HL-60 (cell line): ENCODE measurements at regions not wholly inside any gene's neighbourhood (a gene's known extent, or its start where the extent isn't known, plus 50 kb on each side); places are given as distances from the start of the nearest gene placed in this dataset.

Source experiments
- DNase-seq, 2 experiments: peaks; one replicate each; pipeline ENCODE4 v3.0.0-alpha.2; 2010 to 2020; ENCODE audit warnings: low read depth in 1 of 2, low spot score in 1 of 2
- H3K27ac ChIP-seq: fragments of 250-450 bp; sonication (Bioruptor Pico); replicated peaks from 2 replicates; pipeline ENCODE4 v1.5.1; 2020; ENCODE audit warnings: mild to moderate bottlenecking, moderate library complexity
- H3K27me3 ChIP-seq: fragments of 250-450 bp; sonication (Bioruptor Pico); 2 replicates; pipeline ENCODE4 v1.5.1; 2021; ENCODE audit warnings: mild to moderate bottlenecking, moderate library complexity; ENCODE audit not compliant: insufficient read depth, poor library complexity, severe bottlenecking
- H3K4me3 ChIP-seq: replicated peaks from 2 replicates; pipeline ENCODE4 v1.5.1; 2011; ENCODE audit warnings: mild to moderate bottlenecking, control low read depth, low read length; ENCODE audit not compliant: insufficient read depth
- CTCF ChIP-seq: IDR thresholded peaks from one replicate; pipeline ENCODE4 v1.5.1; 2011; ENCODE audit warnings: low read length, control low read depth, inconsistent platforms; ENCODE audit not compliant: insufficient read depth
- GABPA ChIP-seq: IDR thresholded peaks from 2 replicates; pipeline ENCODE4 v1.6.1; 2012; ENCODE audit warnings: low read depth
- POLR2AphosphoS5 ChIP-seq: IDR thresholded peaks from 2 replicates; pipeline ENCODE4 v1.6.1; 2012; ENCODE audit warnings: low read depth
- REST ChIP-seq: IDR thresholded peaks from 2 replicates; pipeline ENCODE4 v1.6.1; 2012; ENCODE audit warnings: low read depth; ENCODE audit not compliant: insufficient replicate concordance
- SPI1 ChIP-seq: IDR thresholded peaks from 2 replicates; pipeline ENCODE4 v1.6.1; 2012; ENCODE audit warnings: low read depth, mild to moderate bottlenecking, borderline replicate concordance

- Histone ChIP-seq H3K4me3 (no peak overlapping the region), H3K27me3 (no peaks in the 10 kb centered on the region), H3K27ac (no peak overlapping the region)
- no peak for DNase-seq
- TF ChIP-seq SPI1: peak; percentile 30; the same call in 1 of the 2 replicates
- no peak for TF ChIP-seq GABPA
These were observed 55.5 kb downstream of the MID1IP1 start for GRCh38 chrX:38856670-38857265.

GRCh38 chrX:38857736-38858523 is 56.7 kb downstream of the MID1IP1 start:
- no peak overlapping the region for H3K27ac ChIP-seq
- no peak for DNase-seq
- TF ChIP-seq SPI1 (no peak), REST (no peak), POLR2AphosphoS5 (no peak), GABPA (no peak), CTCF (no peak)

GRCh38 chrX:38859602-38860001 is 58.3 kb downstream of the MID1IP1 start:
- Histone ChIP-seq H3K27ac (no peak overlapping the region), H3K4me3 (no peak overlapping the region), H3K27me3 (no peaks in the 10 kb centered on the region)
- TF ChIP-seq GABPA (no peak), REST (no peak), SPI1 (no peak), CTCF (no peak), POLR2AphosphoS5 (no peak)
- DNase-seq: no peak

More at GRCh38 chrX:38857736-38858523, 56.7 kb downstream of the MID1IP1 start:
- Histone ChIP-seq H3K27me3 (no peaks in the 10 kb centered on the region), H3K4me3 (no peak overlapping the region)
